ACC112 (cell line): ENCODE measurements at regions not wholly inside any gene's neighbourhood (a gene's known extent, or its start where the extent isn't known, plus 50 kb on each side); places are given as distances from the start of the nearest gene placed in this dataset.

Experiments used
- H2AFZ ChIP-seq: fragments of 200-600 bp; sonication (generic); one replicate; pipeline ENCODE4 v1.6.0; 2017; ENCODE audit warnings: antibody characterized with exemption, low read length; ENCODE audit not compliant: unreplicated experiment
- H3K27ac ChIP-seq: fragments of 200-600 bp; sonication (generic); 2 replicates; pipeline ENCODE4 v1.5.1; 2014; ENCODE audit warnings: low read depth, mild to moderate bottlenecking, antibody characterized with exemption, low read length, moderate library complexity
- H3K27me3 ChIP-seq: fragments of 200-600 bp; sonication (generic); 2 replicates; pipeline ENCODE4 v1.6.1; 2014; ENCODE audit warnings: mild to moderate bottlenecking, antibody characterized with exemption, low read length, moderate library complexity, mixed read lengths; ENCODE audit not compliant: insufficient read depth
- H3K36me3 ChIP-seq: fragments of 200-600 bp; sonication (generic); 2 replicates; pipeline ENCODE4 v1.6.1; 2016; ENCODE audit warnings: mild to moderate bottlenecking, antibody characterized with exemption, low read length, moderate library complexity, mixed read lengths; ENCODE audit not compliant: insufficient read depth
- H3K4me1 ChIP-seq: fragments of 200-600 bp; sonication (generic); one replicate; pipeline ENCODE4 v1.6.1; 2016; ENCODE audit warnings: low read length, mixed read lengths; ENCODE audit not compliant: insufficient read depth, unreplicated experiment, control insufficient read depth
- H3K4me3 ChIP-seq: fragments of 200-600 bp; sonication (generic); 2 replicates; pipeline ENCODE4 v1.5.1; 2014; ENCODE audit warnings: mild to moderate bottlenecking, low read depth, low read length
- H3K79me2 ChIP-seq: fragments of 200-600 bp; sonication (generic); one replicate; pipeline ENCODE4 v1.6.0; 2016; ENCODE audit warnings: low read length; ENCODE audit not compliant: control insufficient read depth, unreplicated experiment, insufficient read depth

DNA sequence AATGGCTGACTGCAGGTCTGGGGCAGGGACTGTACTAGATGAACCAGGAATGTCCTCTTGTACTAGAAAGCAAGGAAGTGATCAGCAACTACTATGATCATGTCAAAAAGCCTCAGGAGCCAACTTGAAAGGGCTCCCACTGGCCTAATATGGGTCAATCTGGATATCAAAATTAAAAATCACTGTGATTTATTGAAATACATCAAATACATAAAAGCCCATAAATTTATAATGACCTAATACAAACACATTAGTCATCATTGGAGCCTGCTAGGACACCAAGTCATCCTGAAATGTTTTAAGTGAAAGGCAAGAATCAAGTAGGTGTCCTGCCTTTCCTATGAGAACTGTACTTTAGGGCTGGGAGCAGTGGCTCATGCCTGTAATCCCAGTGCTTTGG is 70.5 kb upstream of the KLHL13 start:
- Histone ChIP-seq H2AFZ (no peak overlapping the region), H3K27me3 (no peaks in the 10 kb centered on the region), H3K4me3 (no peak overlapping the region), H3K4me1 (no peaks in the 10 kb centered on the region), H3K79me2 (no peaks in the 10 kb centered on the region), H3K36me3 (no peaks in the 10 kb centered on the region), H3K27ac (no peak overlapping the region)

DNA sequence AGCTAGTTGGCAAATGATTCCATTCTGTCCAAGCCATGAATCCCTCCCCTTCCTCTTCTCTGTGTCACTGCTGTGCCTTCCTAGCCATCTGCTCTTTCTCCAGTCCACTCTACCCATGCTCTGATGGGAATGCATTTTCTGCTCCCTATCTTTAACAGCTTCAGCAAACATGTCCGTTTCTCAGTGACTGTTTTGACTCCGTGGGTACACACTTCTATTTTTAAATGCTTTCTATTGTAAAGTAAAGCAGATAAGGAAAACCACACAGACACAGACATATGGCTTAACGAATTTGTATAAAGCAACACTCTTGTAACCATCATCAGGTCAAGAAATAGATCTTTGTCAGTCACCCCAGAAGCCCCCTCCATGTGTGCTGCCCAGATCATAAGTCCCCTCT is 72.4 kb upstream of the KLHL13 start:
- H3K4me3 ChIP-seq, result no peak overlapping the region
- no peaks in the 10 kb centered on the region for H3K36me3 ChIP-seq
- no peak overlapping the region for H3K27ac ChIP-seq
- H3K4me1 ChIP-seq, result no peaks in the 10 kb centered on the region
- H3K79me2 ChIP-seq, result no peaks in the 10 kb centered on the region
- H2AFZ ChIP-seq, result no peak overlapping the region
- no peaks in the 10 kb centered on the region for H3K27me3 ChIP-seq

DNA sequence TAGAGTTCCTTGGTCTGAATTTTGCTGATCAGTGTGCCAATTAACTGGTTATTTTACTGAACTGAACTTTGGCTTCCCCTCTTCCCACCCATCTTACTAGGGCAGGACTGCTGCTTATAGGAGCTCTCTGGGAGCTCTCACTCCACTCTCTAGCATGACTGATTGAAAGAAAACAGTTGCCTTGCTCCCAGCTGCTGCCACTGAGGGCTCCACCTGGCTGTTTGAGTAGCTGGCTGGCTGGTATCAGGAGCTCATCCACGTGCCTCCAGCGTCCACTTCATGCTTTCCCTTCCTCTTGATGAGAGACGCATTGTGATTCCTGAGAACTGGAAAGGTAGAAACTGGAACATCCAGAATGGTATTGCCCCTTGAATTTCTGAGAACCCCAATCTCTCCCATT is 73.0 kb upstream of the KLHL13 start:
- Histone ChIP-seq H3K36me3 (no peaks in the 10 kb centered on the region), H3K79me2 (no peaks in the 10 kb centered on the region)

DNA sequence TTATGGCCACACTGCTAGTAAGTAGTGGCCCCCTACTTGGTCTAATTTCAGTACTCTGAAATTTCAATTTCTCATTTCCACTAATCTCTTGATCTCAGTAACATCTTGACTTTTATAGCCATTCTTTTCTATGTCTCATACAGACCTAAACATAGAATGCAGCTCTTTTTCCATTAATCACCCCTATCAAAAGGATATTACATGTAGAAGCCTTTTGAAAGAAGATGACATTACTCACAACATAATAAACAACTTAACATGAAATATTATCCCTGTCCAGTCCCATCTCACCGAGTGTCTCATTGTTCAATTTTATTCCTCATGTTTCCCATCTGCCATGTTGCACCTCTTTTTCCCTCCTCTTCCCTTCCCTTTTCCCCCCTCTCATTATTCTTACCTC is 81.1 kb upstream of the KLHL13 start:
- Histone ChIP-seq H3K36me3 (no peaks in the 10 kb centered on the region), H3K27me3 (no peaks in the 10 kb centered on the region), H3K4me3 (no peak overlapping the region), H2AFZ (no peak overlapping the region), H3K4me1 (no peaks in the 10 kb centered on the region), H3K27ac (no peak overlapping the region), H3K79me2 (no peaks in the 10 kb centered on the region)

More for the DNA sequence above, 73.0 kb upstream of the KLHL13 start:
- Histone ChIP-seq H2AFZ (no peak overlapping the region), H3K4me1 (no peaks in the 10 kb centered on the region), H3K27me3 (no peaks in the 10 kb centered on the region), H3K4me3 (no peak overlapping the region), H3K27ac (no peak overlapping the region)

DNA sequence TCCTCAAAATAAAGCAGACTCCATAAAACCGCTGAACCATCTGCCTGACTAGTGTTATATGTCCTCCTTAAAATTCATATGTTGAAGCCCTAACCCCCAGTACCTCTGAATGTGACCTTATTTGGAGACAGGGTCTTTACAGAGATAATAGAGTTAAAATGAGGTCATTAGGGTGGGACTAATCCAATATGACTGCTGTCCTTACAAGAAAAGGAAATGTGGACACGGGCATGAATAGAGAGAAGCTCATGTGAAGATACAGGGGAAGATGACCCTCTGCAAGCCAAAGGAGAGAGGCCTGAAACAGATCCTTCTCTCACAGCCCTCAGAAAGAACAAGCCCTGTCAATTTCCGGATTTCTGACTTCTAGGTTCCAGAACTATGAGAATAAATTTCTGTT is 82.0 kb upstream of the KLHL13 start:
- no peaks in the 10 kb centered on the region for H3K79me2 ChIP-seq
- no peak overlapping the region for H3K27ac ChIP-seq
- no peak overlapping the region for H2AFZ ChIP-seq
- H3K4me1 ChIP-seq, result no peaks in the 10 kb centered on the region
- H3K4me3 ChIP-seq, result no peak overlapping the region
- no peaks in the 10 kb centered on the region for H3K27me3 ChIP-seq
- no peaks in the 10 kb centered on the region for H3K36me3 ChIP-seq

DNA sequence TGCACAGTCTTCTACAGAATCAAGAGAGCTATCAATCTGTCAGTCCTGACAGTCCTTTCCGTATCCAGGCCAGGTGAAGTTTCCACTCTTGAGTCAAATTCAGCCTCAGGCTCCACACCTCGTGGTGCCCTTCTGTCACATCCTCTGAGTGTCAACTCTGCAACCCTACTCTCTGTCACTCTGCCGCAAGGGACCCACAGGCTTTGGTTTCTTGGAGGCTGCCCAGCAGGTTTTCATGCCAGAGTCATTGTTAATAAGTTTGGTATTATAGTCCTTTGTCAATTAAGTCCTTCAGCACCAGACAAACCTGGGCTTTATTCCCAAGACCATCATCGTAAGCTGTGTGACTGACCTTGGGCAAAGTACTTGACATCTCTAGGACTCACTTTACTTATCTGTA is 83.4 kb upstream of the KLHL13 start:
- no peaks in the 10 kb centered on the region for H3K4me1 ChIP-seq
- H3K27me3 ChIP-seq, result no peaks in the 10 kb centered on the region
- H2AFZ ChIP-seq, result no peak overlapping the region
- no peaks in the 10 kb centered on the region for H3K36me3 ChIP-seq
- no peaks in the 10 kb centered on the region for H3K79me2 ChIP-seq
- H3K4me3 ChIP-seq, result no peak overlapping the region
- no peak overlapping the region for H3K27ac ChIP-seq

DNA sequence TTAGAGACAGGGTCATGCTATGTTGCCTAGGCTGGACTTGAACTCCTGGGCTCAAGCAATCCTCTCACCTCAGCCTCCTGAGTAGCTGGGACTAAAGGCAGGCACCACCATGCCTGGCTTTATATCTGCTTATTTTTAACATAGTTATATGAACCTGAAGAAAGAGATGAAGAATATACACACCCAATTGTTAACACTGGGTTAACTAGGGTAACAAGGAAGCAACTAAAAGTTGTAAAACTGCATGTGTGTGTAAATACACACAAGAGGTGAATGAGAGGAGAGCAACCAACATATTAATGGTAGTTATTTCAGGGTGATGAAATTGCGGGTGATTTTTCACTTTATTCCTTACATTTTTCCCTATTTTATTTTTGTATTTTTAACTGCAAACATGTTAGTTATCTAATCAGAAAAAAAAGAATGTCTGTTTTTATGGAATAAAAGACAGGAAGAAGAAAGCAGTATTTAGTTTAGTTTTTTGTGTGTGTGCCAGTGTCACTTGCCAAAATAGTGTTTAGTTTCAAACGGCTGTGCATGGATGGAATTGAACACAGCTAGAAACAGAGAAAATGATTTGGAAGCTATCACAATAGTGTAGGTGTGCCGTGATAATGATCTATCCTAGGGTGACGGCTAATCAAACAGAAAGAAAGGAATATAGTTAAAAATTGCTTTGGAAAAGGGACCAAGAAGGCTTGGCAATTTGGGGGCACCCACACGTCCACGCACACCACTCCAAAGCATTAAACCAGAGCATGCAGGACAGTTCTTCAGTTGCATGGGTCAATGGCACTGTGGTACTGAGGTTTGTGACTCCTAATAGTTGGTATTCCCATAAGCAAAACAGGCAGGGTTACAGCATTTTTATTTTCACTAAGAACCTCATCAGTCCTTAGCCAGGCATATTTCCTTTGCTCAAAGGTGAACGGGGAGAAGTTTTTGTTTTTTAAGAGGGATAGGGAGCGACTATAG is 89.1 kb upstream of the KLHL13 start:
- Histone ChIP-seq H3K36me3 (no peaks in the 10 kb centered on the region), H3K27me3 (no peaks in the 10 kb centered on the region)

DNA sequence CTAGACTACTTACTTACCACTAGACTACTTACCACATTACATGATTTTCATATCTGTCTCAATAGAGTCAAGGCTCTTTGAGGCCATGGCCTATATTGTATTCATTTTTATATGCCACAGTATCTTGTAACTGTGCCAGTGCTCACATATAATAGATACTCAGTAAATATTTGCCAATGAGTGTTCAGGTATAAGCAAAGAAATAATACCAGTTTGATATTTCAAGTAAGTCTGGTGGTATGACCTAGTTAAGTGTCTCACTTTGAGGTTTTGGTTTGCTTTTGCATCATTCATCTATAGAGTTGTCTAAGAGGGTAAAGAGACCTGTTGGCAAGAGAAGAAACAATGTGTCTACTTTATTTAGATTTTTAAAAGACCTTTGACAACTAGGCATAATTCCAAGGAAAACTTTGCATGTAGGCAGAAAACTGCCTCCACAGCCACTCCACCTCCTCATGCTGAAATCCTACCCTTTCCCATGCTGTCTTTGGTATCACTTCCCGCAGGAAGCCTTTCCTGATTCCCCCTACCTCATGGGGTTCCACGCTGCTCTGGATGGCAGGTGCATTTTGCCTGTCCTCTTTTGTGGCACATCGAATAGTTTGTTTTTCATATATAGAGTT is 91.3 kb upstream of the KLHL13 start:
- no peak overlapping the region for H3K4me3 ChIP-seq
- H3K36me3 ChIP-seq, result no peaks in the 10 kb centered on the region
- no peaks in the 10 kb centered on the region for H3K4me1 ChIP-seq
- H3K27ac ChIP-seq, result no peak overlapping the region
- H3K79me2 ChIP-seq, result no peaks in the 10 kb centered on the region
- H3K27me3 ChIP-seq, result no peaks in the 10 kb centered on the region
- H2AFZ ChIP-seq, result no peak overlapping the region

More for the DNA sequence above, 89.1 kb upstream of the KLHL13 start:
- no peak overlapping the region for H3K27ac ChIP-seq
- no peaks in the 10 kb centered on the region for H3K79me2 ChIP-seq
- no peak overlapping the region for H3K4me3 ChIP-seq
- no peaks in the 10 kb centered on the region for H3K4me1 ChIP-seq
- no peak overlapping the region for H2AFZ ChIP-seq

DNA sequence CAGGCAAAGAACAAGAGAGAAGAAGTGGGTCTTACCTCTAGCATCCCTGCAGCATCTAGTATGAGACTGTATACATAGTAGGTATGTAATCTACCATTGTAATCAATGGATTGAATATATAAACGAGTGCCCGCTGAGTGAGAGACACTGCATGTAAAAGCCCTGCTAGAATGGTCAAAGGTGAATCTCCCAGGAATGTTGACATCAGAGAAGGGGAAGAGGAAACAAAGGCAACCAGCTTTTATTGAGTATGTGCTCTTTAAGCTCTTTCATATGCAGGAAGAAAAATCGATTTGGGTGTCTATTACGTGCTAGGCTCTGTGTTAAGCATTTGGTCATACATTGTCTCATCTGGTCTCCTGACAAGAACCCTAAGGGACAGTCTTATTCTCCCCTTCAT is 91.9 kb upstream of the KLHL13 start:
- Histone ChIP-seq H2AFZ (no peak overlapping the region), H3K27me3 (no peaks in the 10 kb centered on the region), H3K27ac (no peak overlapping the region), H3K4me3 (no peak overlapping the region), H3K79me2 (no peaks in the 10 kb centered on the region), H3K4me1 (no peaks in the 10 kb centered on the region), H3K36me3 (no peaks in the 10 kb centered on the region)

DNA sequence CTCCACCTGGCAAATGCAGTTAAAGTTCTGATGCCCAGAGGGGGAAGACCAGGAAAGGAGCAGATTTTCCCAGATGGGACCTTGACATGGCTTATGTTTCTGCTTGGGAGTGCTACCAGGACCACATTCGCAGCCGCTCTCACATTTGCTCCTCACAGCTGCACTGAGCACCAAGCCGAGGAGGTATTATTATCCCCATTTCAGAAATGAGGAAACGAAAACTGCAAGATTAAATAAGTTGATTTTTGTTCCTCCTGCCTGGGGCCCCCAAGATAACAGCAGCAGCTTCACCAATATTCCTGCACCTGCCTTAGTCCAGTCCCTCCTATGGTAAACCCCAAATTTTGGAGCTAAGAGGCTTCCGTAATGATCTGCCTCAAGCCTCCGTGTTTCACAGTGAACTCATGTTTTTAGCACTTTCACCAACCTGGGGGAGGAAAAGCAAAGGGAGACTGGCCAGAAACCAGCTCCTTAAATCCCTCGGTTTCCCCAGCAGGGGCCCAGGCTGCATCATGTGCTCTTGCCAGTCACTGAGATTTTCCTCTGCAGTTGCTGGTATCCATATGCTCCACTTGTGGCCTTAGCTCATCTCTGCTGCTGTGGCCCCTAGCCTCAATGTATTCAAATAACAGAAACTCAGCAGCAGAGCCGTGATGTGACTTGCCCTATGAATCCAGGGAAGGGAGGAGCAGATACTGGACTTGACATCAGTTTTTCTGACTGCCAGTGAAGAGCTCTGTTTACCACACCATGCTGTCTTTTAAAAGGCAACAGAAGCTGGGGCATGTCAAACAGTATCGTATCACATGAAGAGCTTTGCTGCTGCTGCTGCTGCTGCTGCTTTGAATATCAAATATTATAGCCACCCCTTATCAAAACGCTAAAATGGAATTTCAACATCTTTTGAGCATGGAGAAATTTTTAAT is 95.5 kb upstream of the KLHL13 start:
- no peak overlapping the region for H3K4me3 ChIP-seq
- no peaks in the 10 kb centered on the region for H3K27me3 ChIP-seq
- no peaks in the 10 kb centered on the region for H3K79me2 ChIP-seq
- no peak overlapping the region for H3K27ac ChIP-seq
- H2AFZ ChIP-seq, result no peak overlapping the region
- H3K4me1 ChIP-seq, result no peaks in the 10 kb centered on the region
- no peaks in the 10 kb centered on the region for H3K36me3 ChIP-seq
